ENCODE measurements at regions not wholly inside any gene's neighbourhood (a gene's known extent, or its start where the extent isn't known, plus 50 kb on each side); places are given as distances from the start of the nearest gene placed in this dataset.

DNA sequence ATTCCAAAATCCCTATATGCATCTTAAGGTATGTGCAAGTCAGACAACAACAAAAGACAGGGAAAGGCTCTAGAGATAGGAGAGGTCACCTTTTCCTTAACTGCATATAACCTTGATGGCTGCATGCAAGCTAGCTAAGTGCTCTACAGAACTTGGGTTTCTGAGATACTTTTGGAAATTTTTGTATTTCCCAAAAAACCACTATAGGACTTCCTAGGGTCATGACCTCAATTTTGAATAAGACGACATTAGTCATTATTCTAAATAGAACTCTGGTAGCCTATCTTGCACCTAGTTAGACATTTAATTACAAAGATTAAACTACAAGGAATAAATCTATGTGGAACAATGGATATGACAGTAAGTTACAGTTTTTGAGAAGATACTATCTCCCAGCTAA is 309.3 kb downstream of the BCAT1 start:
- no CpG with 5 or more reads among the region's 1 CpG for WGBS (ENCODE audit: extremely low coverage, insufficient coverage, insufficient read length)
- H2AK5ac ChIP-seq (ENCODE audit: low read length) = no peak overlapping the region

DNA sequence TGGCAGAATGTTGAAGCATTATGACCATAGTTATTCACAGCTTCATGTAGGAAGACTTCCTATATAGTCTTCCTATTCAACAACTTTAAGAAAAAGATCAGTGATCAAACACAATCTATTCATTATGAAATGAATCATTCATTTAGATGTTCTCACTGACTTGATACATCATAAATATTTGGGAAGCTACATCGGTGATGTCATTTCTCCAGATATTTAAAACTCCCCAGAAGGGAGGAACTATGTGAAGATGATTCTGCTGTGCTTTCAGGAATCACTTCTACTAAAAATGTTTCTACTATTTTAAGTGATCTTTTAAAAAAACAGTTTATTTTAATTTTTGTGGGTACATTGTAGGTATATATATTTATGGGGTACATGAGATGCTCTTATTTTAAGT is 316.4 kb downstream of the BCAT1 start:
- Histone ChIP-seq H3K4me3 (ENCODE audit: low read depth, low read length) (no peak overlapping the region), H4K91ac (ENCODE audit: low read depth, low read length) (no peak overlapping the region), H3K27me3 (ENCODE audit: insufficient read depth, low read length) (no peaks in the 10 kb centered on the region), H3K9ac (ENCODE audit: low read length) (no peak overlapping the region), H3K4ac (ENCODE audit: low read depth, low read length) (no peak overlapping the region), H3K79me2 (ENCODE audit: control insufficient read depth, insufficient read depth, low read length, poor library complexity) (no peaks in the 10 kb centered on the region), H2BK120ac (ENCODE audit: insufficient read depth, low read length, poor library complexity) (no peak overlapping the region), H4K8ac (ENCODE audit: low read depth, low read length) (no peak overlapping the region), H2AFZ (ENCODE audit: insufficient read depth, low read length, poor library complexity) (no peak overlapping the region), H2BK5ac (ENCODE audit: low read depth, low read length, poor library complexity) (no peak overlapping the region), H2BK12ac (ENCODE audit: low read length) (no peak overlapping the region), H3K36me3 (ENCODE audit: control insufficient read depth in 1 of 2, insufficient read depth in 2 of 2, low read length in 2 of 2) (no peaks in the 10 kb centered on the region), H3K27ac (ENCODE audit: low read depth, low read length) (no peak overlapping the region), H3K9me3 (ENCODE audit: insufficient read depth, low read depth, low read length) (no peaks in the 10 kb centered on the region), H3K23ac (ENCODE audit: low read length) (no peak overlapping the region), H3K4me1 (ENCODE audit: control insufficient read depth in 1 of 2, insufficient read depth in 2 of 2, low read length in 2 of 2) (no peaks in the 10 kb centered on the region), H3K18ac (ENCODE audit: low read length) (no peak overlapping the region), H4K12ac (ENCODE audit: low read depth, low read length) (no peak overlapping the region), H2AK5ac (ENCODE audit: low read length) (no peak overlapping the region), H3K4me2 (ENCODE audit: low read length) (no peak overlapping the region), H3K14ac (ENCODE audit: low read length) (no peak overlapping the region), H3K79me1 (ENCODE audit: low read length) (no peaks in the 10 kb centered on the region)
- no peak for DNase-seq
- WGBS (ENCODE audit: extremely low coverage, insufficient coverage, insufficient read length) = no CpG with 5 or more reads among the region's 1 CpG

More for the DNA sequence above, 309.3 kb downstream of the BCAT1 start:
- Histone ChIP-seq H3K4me1 (ENCODE audit: control insufficient read depth in 1 of 2, insufficient read depth in 2 of 2, low read length in 2 of 2) (no peaks in the 10 kb centered on the region), H2BK120ac (ENCODE audit: insufficient read depth, low read length, poor library complexity) (no peak overlapping the region), H2BK5ac (ENCODE audit: low read depth, low read length, poor library complexity) (no peak overlapping the region), H3K14ac (ENCODE audit: low read length) (no peak overlapping the region), H3K9me3 (ENCODE audit: insufficient read depth, low read depth, low read length) (no peaks in the 10 kb centered on the region), H3K4me3 (ENCODE audit: low read depth, low read length) (no peak overlapping the region), H2AFZ (ENCODE audit: insufficient read depth, low read length, poor library complexity) (no peak overlapping the region), H2BK12ac (ENCODE audit: low read length) (no peak overlapping the region), H3K18ac (ENCODE audit: low read length) (no peak overlapping the region), H4K12ac (ENCODE audit: low read depth, low read length) (no peak overlapping the region), H3K4me2 (ENCODE audit: low read length) (no peak overlapping the region), H3K79me2 (ENCODE audit: control insufficient read depth, insufficient read depth, low read length, poor library complexity) (no peaks in the 10 kb centered on the region), H3K36me3 (ENCODE audit: control insufficient read depth in 1 of 2, insufficient read depth in 2 of 2, low read length in 2 of 2) (no peaks in the 10 kb centered on the region), H3K27ac (ENCODE audit: low read depth, low read length) (no peak overlapping the region), H4K91ac (ENCODE audit: low read depth, low read length) (no peak overlapping the region), H3K4ac (ENCODE audit: low read depth, low read length) (no peak overlapping the region), H3K79me1 (ENCODE audit: low read length) (no peaks in the 10 kb centered on the region), H4K8ac (ENCODE audit: low read depth, low read length) (no peak overlapping the region), H3K27me3 (ENCODE audit: insufficient read depth, low read length) (no peaks in the 10 kb centered on the region), H3K23ac (ENCODE audit: low read length) (no peak overlapping the region), H3K9ac (ENCODE audit: low read length) (no peak overlapping the region)
- DNase-seq = no peak

DNA sequence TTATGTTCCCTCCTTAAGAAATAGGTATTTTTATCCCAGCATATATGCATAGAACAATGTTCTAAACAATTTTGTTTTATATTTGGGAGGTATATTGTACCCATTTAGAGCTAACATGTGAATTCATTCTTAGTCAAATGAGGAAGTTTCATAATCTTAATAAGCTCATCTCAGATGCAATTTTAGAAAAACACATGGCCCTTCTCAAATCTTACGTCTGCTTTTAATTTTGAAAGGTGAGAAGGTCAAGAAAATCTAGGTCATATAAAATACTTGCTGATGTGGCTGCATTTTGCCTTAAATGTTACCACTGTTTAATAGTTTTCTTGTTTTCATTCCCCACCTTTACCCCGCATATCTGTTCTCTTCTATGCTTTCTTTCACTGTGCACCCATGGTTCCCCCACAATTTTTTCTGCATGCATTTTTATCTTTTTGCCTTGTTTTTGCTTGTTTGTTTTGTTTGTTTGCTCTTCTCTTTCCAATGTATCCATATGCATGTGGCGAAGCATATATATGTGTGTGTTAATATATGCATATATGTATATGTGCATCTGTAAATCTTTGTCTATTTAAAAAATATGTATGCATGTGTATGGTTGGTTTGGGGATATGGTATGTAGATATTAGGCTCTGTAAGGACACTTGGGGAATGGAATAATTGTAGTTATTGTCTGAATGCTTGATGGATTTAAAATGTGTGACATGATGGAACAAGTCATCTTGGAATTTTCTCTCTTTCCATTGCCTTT is 317.1 kb downstream of the BCAT1 start:
- Histone ChIP-seq H2BK120ac (ENCODE audit: insufficient read depth, low read length, poor library complexity) (no peak overlapping the region), H3K27me3 (ENCODE audit: insufficient read depth, low read length) (no peaks in the 10 kb centered on the region), H3K4me1 (ENCODE audit: control insufficient read depth in 1 of 2, insufficient read depth in 2 of 2, low read length in 2 of 2) (no peaks in the 10 kb centered on the region), H3K79me2 (ENCODE audit: control insufficient read depth, insufficient read depth, low read length, poor library complexity) (no peaks in the 10 kb centered on the region), H3K4me3 (ENCODE audit: low read depth, low read length) (no peak overlapping the region), H3K9me3 (ENCODE audit: insufficient read depth, low read depth, low read length) (no peaks in the 10 kb centered on the region), H4K8ac (ENCODE audit: low read depth, low read length) (no peak overlapping the region), H3K79me1 (ENCODE audit: low read length) (no peaks in the 10 kb centered on the region), H3K4me2 (ENCODE audit: low read length) (no peak overlapping the region), H3K23ac (ENCODE audit: low read length) (no peak overlapping the region), H2AK5ac (ENCODE audit: low read length) (no peak overlapping the region), H2AFZ (ENCODE audit: insufficient read depth, low read length, poor library complexity) (no peak overlapping the region), H2BK12ac (ENCODE audit: low read length) (no peak overlapping the region), H3K27ac (ENCODE audit: low read depth, low read length) (no peak overlapping the region), H3K18ac (ENCODE audit: low read length) (no peak overlapping the region), H4K12ac (ENCODE audit: low read depth, low read length) (no peak overlapping the region), H3K14ac (ENCODE audit: low read length) (no peak overlapping the region), H4K91ac (ENCODE audit: low read depth, low read length) (no peak overlapping the region), H2BK5ac (ENCODE audit: low read depth, low read length, poor library complexity) (no peak overlapping the region), H3K4ac (ENCODE audit: low read depth, low read length) (no peak overlapping the region), H3K9ac (ENCODE audit: low read length) (no peak overlapping the region), H3K36me3 (ENCODE audit: control insufficient read depth in 1 of 2, insufficient read depth in 2 of 2, low read length in 2 of 2) (no peaks in the 10 kb centered on the region)
- no peak for DNase-seq
- WGBS (ENCODE audit: extremely low coverage, insufficient coverage, insufficient read length) = no CpG with 5 or more reads among the region's 3 CpGs

DNA sequence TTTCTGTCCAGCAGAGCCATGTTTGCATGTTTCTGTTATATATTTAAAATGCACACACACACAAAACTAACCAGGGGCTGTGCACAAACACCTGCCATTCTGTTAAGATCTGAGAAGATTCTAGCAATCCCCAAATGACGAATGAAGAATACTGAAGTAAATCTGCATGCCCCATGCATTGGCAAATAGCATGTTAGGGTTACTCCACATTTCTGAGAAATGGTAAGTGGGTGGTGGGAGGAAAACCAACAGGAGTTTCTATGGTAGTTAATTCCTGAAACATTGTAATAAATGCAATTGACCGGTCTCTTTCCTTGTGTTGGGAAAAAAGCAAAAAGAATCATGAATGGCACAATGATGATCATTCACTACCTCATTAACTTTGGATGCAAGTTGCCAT is 318.0 kb downstream of the BCAT1 start:
- Histone ChIP-seq H3K9ac (ENCODE audit: low read length) (no peak overlapping the region), H3K23ac (ENCODE audit: low read length) (no peak overlapping the region), H3K4me3 (ENCODE audit: low read depth, low read length) (no peak overlapping the region), H3K14ac (ENCODE audit: low read length) (no peak overlapping the region), H2AFZ (ENCODE audit: insufficient read depth, low read length, poor library complexity) (no peak overlapping the region), H3K27me3 (ENCODE audit: insufficient read depth, low read length) (no peaks in the 10 kb centered on the region), H3K18ac (ENCODE audit: low read length) (no peak overlapping the region), H4K91ac (ENCODE audit: low read depth, low read length) (no peak overlapping the region), H3K27ac (ENCODE audit: low read depth, low read length) (no peak overlapping the region), H3K4me2 (ENCODE audit: low read length) (no peak overlapping the region), H3K36me3 (ENCODE audit: control insufficient read depth in 1 of 2, insufficient read depth in 2 of 2, low read length in 2 of 2) (no peaks in the 10 kb centered on the region), H4K12ac (ENCODE audit: low read depth, low read length) (no peak overlapping the region), H3K4me1 (ENCODE audit: control insufficient read depth in 1 of 2, insufficient read depth in 2 of 2, low read length in 2 of 2) (no peaks in the 10 kb centered on the region), H3K79me2 (ENCODE audit: control insufficient read depth, insufficient read depth, low read length, poor library complexity) (no peaks in the 10 kb centered on the region), H2BK12ac (ENCODE audit: low read length) (no peak overlapping the region), H2BK120ac (ENCODE audit: insufficient read depth, low read length, poor library complexity) (no peak overlapping the region), H2BK5ac (ENCODE audit: low read depth, low read length, poor library complexity) (no peak overlapping the region), H3K9me3 (ENCODE audit: insufficient read depth, low read depth, low read length) (no peaks in the 10 kb centered on the region), H4K8ac (ENCODE audit: low read depth, low read length) (no peak overlapping the region), H3K4ac (ENCODE audit: low read depth, low read length) (no peak overlapping the region), H3K79me1 (ENCODE audit: low read length) (no peaks in the 10 kb centered on the region), H2AK5ac (ENCODE audit: low read length) (no peak overlapping the region)
- no peak for DNase-seq
- WGBS (ENCODE audit: extremely low coverage, insufficient coverage, insufficient read length) = no CpG with 5 or more reads among the region's 2 CpGs

All from trophoblast cell (in vitro differentiated cells and primary cell).